ENCODE measurements at regions not wholly inside any gene's neighbourhood (a gene's known extent, or its start where the extent isn't known, plus 50 kb on each side); places are given as distances from the start of the nearest gene placed in this dataset.

DNA sequence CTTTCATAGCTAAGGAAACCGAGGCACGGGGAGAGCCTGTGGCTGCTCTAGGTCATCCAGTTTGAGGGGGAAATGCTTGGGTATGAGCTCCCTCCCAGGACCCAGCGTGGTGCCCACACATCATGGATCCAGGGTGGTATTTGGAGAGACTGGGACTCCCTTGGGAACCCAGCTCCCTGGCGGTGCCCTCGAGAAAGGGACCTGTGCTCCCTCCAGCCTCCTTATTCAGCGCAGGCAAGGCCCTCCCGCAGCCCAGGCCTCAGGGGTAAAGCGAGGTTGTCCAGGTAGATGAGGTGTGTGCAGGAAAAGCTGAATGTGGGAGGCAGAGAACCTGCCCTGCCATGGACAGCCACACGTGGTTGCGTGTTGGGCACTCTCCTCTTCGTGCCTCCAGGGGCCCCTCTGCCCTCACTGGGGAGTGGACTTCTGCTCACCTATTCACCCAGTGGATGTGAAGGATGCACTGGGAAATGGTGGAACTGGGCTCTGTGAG, 53.8 kb upstream of the GPR78 start:
- no peaks in the 10 kb centered on the region for H3K27me3 ChIP-seq (replicated peaks)
- TF ChIP-seq, protein P1, sequence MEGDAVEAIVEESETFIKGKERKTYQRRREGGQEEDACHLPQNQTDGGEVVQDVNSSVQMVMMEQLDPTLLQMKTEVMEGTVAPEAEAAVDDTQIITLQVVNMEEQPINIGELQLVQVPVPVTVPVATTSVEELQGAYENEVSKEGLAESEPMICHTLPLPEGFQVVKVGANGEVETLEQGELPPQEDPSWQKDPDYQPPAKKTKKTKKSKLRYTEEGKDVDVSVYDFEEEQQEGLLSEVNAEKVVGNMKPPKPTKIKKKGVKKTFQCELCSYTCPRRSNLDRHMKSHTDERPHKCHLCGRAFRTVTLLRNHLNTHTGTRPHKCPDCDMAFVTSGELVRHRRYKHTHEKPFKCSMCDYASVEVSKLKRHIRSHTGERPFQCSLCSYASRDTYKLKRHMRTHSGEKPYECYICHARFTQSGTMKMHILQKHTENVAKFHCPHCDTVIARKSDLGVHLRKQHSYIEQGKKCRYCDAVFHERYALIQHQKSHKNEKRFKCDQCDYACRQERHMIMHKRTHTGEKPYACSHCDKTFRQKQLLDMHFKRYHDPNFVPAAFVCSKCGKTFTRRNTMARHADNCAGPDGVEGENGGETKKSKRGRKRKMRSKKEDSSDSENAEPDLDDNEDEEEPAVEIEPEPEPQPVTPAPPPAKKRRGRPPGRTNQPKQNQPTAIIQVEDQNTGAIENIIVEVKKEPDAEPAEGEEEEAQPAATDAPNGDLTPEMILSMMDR (IDR thresholded peaks at IDR 0.05; ENCODE audit: low read depth, low read length, missing control alignments) = no peak
- H3K27ac ChIP-seq = no peak overlapping the region
- no peaks in the 10 kb centered on the region for H3K36me3 ChIP-seq (replicated peaks)
- in situ Hi-C loops (cut with HindIII; ENCODE audit: low pct_ligation_motif_present, low sequenced_read_pairs) = no loop called here
- H3K4me3 ChIP-seq (ENCODE audit: low read depth, low read length) = no peak overlapping the region
- no peak for DNase-seq

GRCh38 chr4:8528713-8529112, 51.5 kb upstream of the GPR78 start:
- no peaks in the 10 kb centered on the region for H3K36me3 ChIP-seq (replicated peaks)
- peak overlapping the region; percentile 59 for H3K27ac ChIP-seq
- peak; percentile 74 for DNase-seq
- H3K27me3 ChIP-seq (replicated peaks) = no peaks in the 10 kb centered on the region
- TF ChIP-seq, protein P1 (IDR thresholded peaks at IDR 0.05; ENCODE audit: low read depth, low read length, missing control alignments) = no peak
- no peak overlapping the region for H3K4me3 ChIP-seq (ENCODE audit: low read depth, low read length)
- in situ Hi-C loops (cut with HindIII; ENCODE audit: low pct_ligation_motif_present, low sequenced_read_pairs) = no loop called here
